ENCODE measurements at regions not wholly inside any gene's neighbourhood (a gene's known extent, or its start where the extent isn't known, plus 50 kb on each side); places are given as distances from the start of the nearest gene placed in this dataset.

GRCh38 chr10:20975236-20975635, 78.1 kb upstream of the NEBL start:
- H3K4me3 ChIP-seq (ENCODE audit: low read depth in 2 of 2, low read length in 2 of 2): no peak overlapping the region
- H3K27ac ChIP-seq (ENCODE audit: low read length): no peak overlapping the region
- H3K36me3 ChIP-seq (ENCODE audit: control insufficient read depth, insufficient read depth, low read length): no peaks in the 10 kb centered on the region
- ChIA-PET CTCF (no interaction called here), POLR2A (no interaction called here)
- no peaks in the 10 kb centered on the region for H3K27me3 ChIP-seq (ENCODE audit: control insufficient read depth, insufficient read depth, low read length)
- TF ChIP-seq TCF7L2 (IDR thresholded peaks at IDR 0.05; ENCODE audit: low read depth, low read length) (no peak), SIN3A (IDR thresholded peaks at IDR 0.05; ENCODE audit: borderline replicate concordance, insufficient read depth, low read depth, low read length) (no peak), REST (IDR thresholded peaks at IDR 0.05; ENCODE audit: insufficient read depth in 1 of 2, low read depth in 2 of 2, low read length in 1 of 2) (no peak), CTCF (IDR thresholded peaks at IDR 0.05) (no peak), POLR2AphosphoS5 (IDR thresholded peaks at IDR 0.05; ENCODE audit: low read depth, low read length) (no peak)
- intact Hi-C loops (cut with micrococcal nuclease; ENCODE audit: unreplicated experiment) (no loop called here), in situ Hi-C loops (cut with HindIII; ENCODE audit: low pct_unique_long_range_greater_than_20kb, low sequenced_read_pairs) (no loop called here)
- ATAC-seq (no peak), DNase-seq (ENCODE audit: low read depth, low spot score) (no peak)
- no TSS peak for BruUV-seq (replicated peaks)
- H3K4me1 ChIP-seq (ENCODE audit: control insufficient read depth, insufficient read depth, low read length): no peaks in the 10 kb centered on the region; the same call in 1 of the 2 replicates
- no peaks in the 10 kb centered on the region for H3K9me3 ChIP-seq (ENCODE audit: control insufficient read depth, insufficient read depth, low read depth, low read length)

GRCh38 chr10:20972925-20973324, 75.8 kb upstream of the NEBL start:
- DNase-seq (ENCODE audit: low read depth, low spot score): no peak
- Histone ChIP-seq H3K27me3 (ENCODE audit: control insufficient read depth, insufficient read depth, low read length) (no peaks in the 10 kb centered on the region), H3K36me3 (ENCODE audit: control insufficient read depth, insufficient read depth, low read length) (no peaks in the 10 kb centered on the region), H3K4me3 (ENCODE audit: low read depth in 2 of 2, low read length in 2 of 2) (no peak overlapping the region), H3K9me3 (ENCODE audit: control insufficient read depth, insufficient read depth, low read depth, low read length) (no peaks in the 10 kb centered on the region), H3K4me1 (ENCODE audit: control insufficient read depth, insufficient read depth, low read length) (no peaks in the 10 kb centered on the region; the same call in 1 of the 2 replicates), H3K27ac (ENCODE audit: low read length) (no peak overlapping the region)
- BruUV-seq (replicated peaks): no TSS peak
- no peak for TF ChIP-seq TCF7L2 (IDR thresholded peaks at IDR 0.05; ENCODE audit: low read depth, low read length)
- no peak for TF ChIP-seq CTCF (IDR thresholded peaks at IDR 0.05)
- no peak for TF ChIP-seq REST (IDR thresholded peaks at IDR 0.05; ENCODE audit: insufficient read depth in 1 of 2, low read depth in 2 of 2, low read length in 1 of 2)
- no peak for TF ChIP-seq POLR2AphosphoS5 (IDR thresholded peaks at IDR 0.05; ENCODE audit: low read depth, low read length)
- TF ChIP-seq SIN3A (IDR thresholded peaks at IDR 0.05; ENCODE audit: borderline replicate concordance, insufficient read depth, low read depth, low read length): no peak
- intact Hi-C loops (cut with micrococcal nuclease; ENCODE audit: unreplicated experiment): no loop called here
- ChIA-PET POLR2A (no interaction called here), CTCF (no interaction called here)
- no peak for ATAC-seq
- in situ Hi-C loops (cut with HindIII; ENCODE audit: low pct_unique_long_range_greater_than_20kb, low sequenced_read_pairs): no loop called here
